HCT116 (cell line): ENCODE measurements at regions not wholly inside any gene's neighbourhood (a gene's known extent, or its start where the extent isn't known, plus 50 kb on each side); places are given as distances from the start of the nearest gene placed in this dataset.

Experiments
- ATAC-seq: fragments of 200-7000 bp; cut with Tn5 transposase; 2 replicates; pipeline ENCODE4 v1.9.1; 2020; ENCODE audit warnings: mild to moderate bottlenecking, moderate library complexity
- BruUV-seq: library from RNA; stranded (reverse); fragments of 400-500 nt; replicated peaks from 2 replicates; lab custom pipeline; 2021; lab: Mats Ljungman, UMichigan
- CTCF ChIA-PET: fragments of 300-600 bp; sonication (Branson Sonifier 250); formaldehyde crosslinking; loops from one replicate; lab custom pipeline; 2021; ENCODE audit warnings: antibody characterized with exemption; lab: Charles Lee
- POLR2A ChIA-PET: fragments of 300-600, 350-600 bp; sonication (Branson Sonifier 250); formaldehyde crosslinking; loops from one replicate; lab custom pipeline; 2021; ENCODE audit warnings: antibody characterized with exemption; lab: Charles Lee
- RAD21 ChIA-PET, 2 experiments: fragments of 300-600 bp; sonication (Branson Sonifier 250); formaldehyde crosslinking; loops; one replicate each; lab custom pipeline; 2023; ENCODE audit warnings: low total read pairs in 2 of 2; ENCODE audit not compliant: uncharacterized antibody in 2 of 2, unreplicated experiment in 2 of 2, low non-redundant PET in 1 of 2; lab: Charles Lee
- DNase-seq: peaks from one replicate; pipeline ENCODE4 v3.0.0-alpha.2; 2010; ENCODE audit warnings: low read depth, low spot score
- H2AFZ ChIP-seq: fragments of 200-600 bp; shearing (Covaris generic), sonication (generic); 2 replicates; pipeline ENCODE4 v1.6.1; 2017; ENCODE audit warnings: low read depth, mixed run types, mixed read lengths, antibody characterized with exemption, low read length; ENCODE audit not compliant: poor library complexity, severe bottlenecking
- H3K27ac ChIP-seq: 2 replicates; pipeline ENCODE4 v1.5.1; 2012; ENCODE audit warnings: low read depth, low read length
- H3K27me3 ChIP-seq: fragments of 200-600 bp; sonication (generic); 2 replicates; pipeline ENCODE4 v1.6.1; 2016; ENCODE audit warnings: mixed run types, low read length, mixed read lengths; ENCODE audit not compliant: insufficient read depth
- H3K36me3 ChIP-seq, 2 experiments: fragments of 200-500 bp in 1 of 2; fragments of 200-600 bp in 1 of 2; sonication (Bioruptor generic) in 1 of 2; sonication (generic) in 1 of 2; 2 replicates each; pipeline versions ENCODE4 v1.5.1 to v1.6.1; 2014 to 2016; ENCODE audit warnings: low read length in 2 of 2, inconsistent platforms in 1 of 2, mixed read lengths in 1 of 2, mixed run types in 1 of 2; ENCODE audit not compliant: insufficient read depth in 2 of 2, control insufficient read depth in 1 of 2
- H3K4me1 ChIP-seq, 2 experiments: fragments of 200-600 bp in 1 of 2; sonication (generic) in 1 of 2; 2 replicates each; pipeline versions ENCODE4 v1.5.1 to v1.6.1; 2012 to 2017; ENCODE audit warnings: low read length in 2 of 2, inconsistent platforms in 1 of 2, mild to moderate bottlenecking in 1 of 2, mixed read lengths in 1 of 2, mixed run types in 1 of 2, moderate library complexity in 1 of 2; ENCODE audit not compliant: insufficient read depth in 2 of 2, control insufficient read depth in 1 of 2
- H3K4me2 ChIP-seq: fragments of 200-600 bp; sonication (generic); 2 replicates; pipeline ENCODE4 v1.6.1; 2017; ENCODE audit warnings: mixed run types, low read length, mixed read lengths
- H3K4me3 ChIP-seq, 2 experiments: fragments of 200-600 bp in 1 of 2; sonication (generic) in 1 of 2; replicated peaks in 1 of 2; 2 replicates each; pipeline ENCODE4 v1.5.1; 2011 to 2016; ENCODE audit warnings: low read length in 2 of 2, control low read depth in 1 of 2, low read depth in 1 of 2, mild to moderate bottlenecking in 1 of 2, mixed read lengths in 1 of 2, mixed run types in 1 of 2
- H3K79me2 ChIP-seq: fragments of 200-600 bp; sonication (generic); 2 replicates; pipeline ENCODE4 v1.6.1; 2017; ENCODE audit warnings: mild to moderate bottlenecking, mixed run types, low read length, moderate library complexity, mixed read lengths; ENCODE audit not compliant: insufficient read depth
- H3K9ac ChIP-seq: fragments of 200-600 bp; sonication (generic); 2 replicates; pipeline ENCODE4 v1.6.1; 2016; ENCODE audit warnings: low read length, mixed read lengths
- H3K9me2 ChIP-seq: fragments of 200-600 bp; sonication (generic), shearing (Covaris generic); 2 replicates; pipeline ENCODE4 v1.6.1; 2017; ENCODE audit warnings: mixed run types, mild to moderate bottlenecking, moderate library complexity; ENCODE audit not compliant: insufficient read depth
- H3K9me3 ChIP-seq, 2 experiments: fragments of 200-500 bp in 1 of 2; fragments of 200-600 bp in 1 of 2; sonication (Bioruptor generic) in 1 of 2; sonication (generic) in 1 of 2; 2 replicates each; pipeline ENCODE4 v1.6.1; 2014 to 2017; ENCODE audit warnings: low read length in 2 of 2, mixed read lengths in 2 of 2, inconsistent platforms in 1 of 2, low read depth in 1 of 2, mild to moderate bottlenecking in 1 of 2, mixed run types in 1 of 2, moderate library complexity in 1 of 2; ENCODE audit not compliant: control insufficient read depth in 1 of 2, insufficient read depth in 1 of 2
- H4K20me1 ChIP-seq: fragments of 200-600 bp; sonication (generic), shearing (Covaris generic); 2 replicates; pipeline ENCODE4 v1.6.1; 2017; ENCODE audit warnings: mixed run types, mild to moderate bottlenecking, moderate library complexity; ENCODE audit not compliant: insufficient read depth
- CEBPB ChIP-seq: IDR thresholded peaks from 2 replicates; pipeline ENCODE4 v1.6.1; 2012; ENCODE audit warnings: low read depth
- ELF1 ChIP-seq: IDR thresholded peaks from 2 replicates; pipeline ENCODE4 v1.6.1; 2012; ENCODE audit warnings: low read depth, borderline replicate concordance
- EZH2phosphoT487 ChIP-seq: fragments of 200-600 bp; IDR thresholded peaks from 2 replicates; pipeline ENCODE4 v1.6.1; 2018; ENCODE audit warnings: antibody characterized with exemption, borderline replicate concordance
- RAD21 ChIP-seq: IDR thresholded peaks from 2 replicates; pipeline ENCODE4 v1.6.1; 2012; ENCODE audit warnings: low read depth, mild to moderate bottlenecking
- SRF ChIP-seq: IDR thresholded peaks from 2 replicates; pipeline ENCODE4 v1.6.1; 2012; ENCODE audit warnings: low read depth
- YY1 ChIP-seq: IDR thresholded peaks from 2 replicates; pipeline ENCODE4 v1.6.1; 2011; ENCODE audit warnings: low read length, low read depth, moderate library complexity, mild to moderate bottlenecking; ENCODE audit not compliant: insufficient replicate concordance; ENCODE audit errors: extremely low read depth
- ZFX ChIP-seq: fragments of 450-650 bp; IDR thresholded peaks from 2 replicates; pipeline ENCODE4 v1.6.1; 2017
- ZNF274 ChIP-seq: fragments of 200-500 bp; sonication (Bioruptor generic); IDR thresholded peaks from 2 replicates; pipeline ENCODE4 v1.6.1; 2014; ENCODE audit warnings: mild to moderate bottlenecking, low read depth, low read length, inconsistent platforms
- intact Hi-C: fragments of 100-400 bp; cut with micrococcal nuclease; formaldehyde crosslinking; loops from 2 replicates; pipeline ENCODE4 v1.10.0; 2022
- TF ChIP-seq, protein P1 (sequence below): IDR thresholded peaks from 2 replicates; pipeline ENCODE4 v1.6.1; 2012
- TF ChIP-seq, protein P2 (sequence below): IDR thresholded peaks from 2 replicates; pipeline ENCODE4 v1.6.1; 2011; ENCODE audit warnings: mild to moderate bottlenecking, low read length, moderate library complexity; ENCODE audit not compliant: insufficient replicate concordance; ENCODE audit errors: extremely low read depth
- TF ChIP-seq, protein P3 (sequence below): IDR thresholded peaks from 2 replicates; pipeline ENCODE4 v1.6.1; 2012
- TF ChIP-seq, protein P4 (sequence below), 3 experiments: fragments of 200-600 bp in 1 of 3; sonication (generic) in 1 of 3; IDR thresholded peaks in 2 of 3; conservative IDR thresholded peaks in 1 of 3; 2 replicates each; pipeline ENCODE4 v1.5.1; 2012 to 2017; ENCODE audit warnings: low read depth in 2 of 3, low read length in 2 of 3, antibody characterized with exemption in 1 of 3, borderline replicate concordance in 1 of 3, control low read depth in 1 of 3, mild to moderate bottlenecking in 1 of 3, mixed read lengths in 1 of 3, mixed run types in 1 of 3, moderate library complexity in 1 of 3; ENCODE audit not compliant: insufficient read depth in 1 of 3

DNA sequence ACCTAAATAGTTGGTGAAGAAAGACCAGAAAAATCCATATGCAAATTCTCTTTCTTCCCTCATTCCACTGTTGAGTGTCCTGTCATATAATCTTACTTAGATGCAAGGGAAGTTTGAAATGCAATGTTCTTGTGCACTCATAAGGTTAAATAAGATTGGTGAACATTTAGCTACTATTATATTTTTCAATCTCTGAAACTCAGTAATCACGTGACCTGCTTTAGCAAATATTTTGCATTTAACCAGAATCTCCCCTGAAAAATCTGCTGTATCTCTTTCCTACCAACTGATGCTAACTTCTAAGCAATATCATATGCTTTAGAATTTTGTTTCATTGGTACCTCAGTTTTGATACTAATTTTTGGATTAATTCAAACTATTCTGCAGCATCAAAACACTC, 533.2 kb downstream of the RIT2 start:
- Histone ChIP-seq H3K9me3 (peaks cover 8% of the 10 kb centered on the region in 2 experiments; a peak in 3 of 4 replicates), H3K27ac (no peak overlapping the region), H3K79me2 (no peaks in the 10 kb centered on the region), H3K9ac (no peak overlapping the region), H3K4me1 (no peaks in the 10 kb centered on the region), H2AFZ (no peak overlapping the region), H3K4me3 (no peak overlapping the region), H3K9me2 (no peaks in the 10 kb centered on the region), H3K36me3 (no peaks in the 10 kb centered on the region), H4K20me1 (no peaks in the 10 kb centered on the region), H3K4me2 (no peak overlapping the region)
- POLR2A ChIA-PET, result no interaction called here
- no peak for ATAC-seq
- RAD21 ChIA-PET, result no interaction called here
- no TSS peak for BruUV-seq
- intact Hi-C loops, result no loop called here
- TF ChIP-seq YY1, result no peak
- TF ChIP-seq, protein P1, sequence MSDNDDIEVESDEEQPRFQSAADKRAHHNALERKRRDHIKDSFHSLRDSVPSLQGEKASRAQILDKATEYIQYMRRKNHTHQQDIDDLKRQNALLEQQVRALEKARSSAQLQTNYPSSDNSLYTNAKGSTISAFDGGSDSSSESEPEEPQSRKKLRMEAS, result no peak
- no peak for TF ChIP-seq ZNF274
- no peak for TF ChIP-seq ZFX
- TF ChIP-seq EZH2phosphoT487, result no peak
- TF ChIP-seq, protein P2, sequence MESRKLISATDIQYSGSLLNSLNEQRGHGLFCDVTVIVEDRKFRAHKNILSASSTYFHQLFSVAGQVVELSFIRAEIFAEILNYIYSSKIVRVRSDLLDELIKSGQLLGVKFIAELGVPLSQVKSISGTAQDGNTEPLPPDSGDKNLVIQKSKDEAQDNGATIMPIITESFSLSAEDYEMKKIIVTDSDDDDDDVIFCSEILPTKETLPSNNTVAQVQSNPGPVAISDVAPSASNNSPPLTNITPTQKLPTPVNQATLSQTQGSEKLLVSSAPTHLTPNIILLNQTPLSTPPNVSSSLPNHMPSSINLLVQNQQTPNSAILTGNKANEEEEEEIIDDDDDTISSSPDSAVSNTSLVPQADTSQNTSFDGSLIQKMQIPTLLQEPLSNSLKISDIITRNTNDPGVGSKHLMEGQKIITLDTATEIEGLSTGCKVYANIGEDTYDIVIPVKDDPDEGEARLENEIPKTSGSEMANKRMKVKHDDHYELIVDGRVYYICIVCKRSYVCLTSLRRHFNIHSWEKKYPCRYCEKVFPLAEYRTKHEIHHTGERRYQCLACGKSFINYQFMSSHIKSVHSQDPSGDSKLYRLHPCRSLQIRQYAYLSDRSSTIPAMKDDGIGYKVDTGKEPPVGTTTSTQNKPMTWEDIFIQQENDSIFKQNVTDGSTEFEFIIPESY, result no peak
- no peak for TF ChIP-seq CEBPB
- TF ChIP-seq, protein P3, sequence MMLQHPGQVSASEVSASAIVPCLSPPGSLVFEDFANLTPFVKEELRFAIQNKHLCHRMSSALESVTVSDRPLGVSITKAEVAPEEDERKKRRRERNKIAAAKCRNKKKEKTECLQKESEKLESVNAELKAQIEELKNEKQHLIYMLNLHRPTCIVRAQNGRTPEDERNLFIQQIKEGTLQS, result no peak
- no peak for TF ChIP-seq ELF1
- TF ChIP-seq RAD21, result no peak
- no peak for TF ChIP-seq SRF
- TF ChIP-seq, protein P4, sequence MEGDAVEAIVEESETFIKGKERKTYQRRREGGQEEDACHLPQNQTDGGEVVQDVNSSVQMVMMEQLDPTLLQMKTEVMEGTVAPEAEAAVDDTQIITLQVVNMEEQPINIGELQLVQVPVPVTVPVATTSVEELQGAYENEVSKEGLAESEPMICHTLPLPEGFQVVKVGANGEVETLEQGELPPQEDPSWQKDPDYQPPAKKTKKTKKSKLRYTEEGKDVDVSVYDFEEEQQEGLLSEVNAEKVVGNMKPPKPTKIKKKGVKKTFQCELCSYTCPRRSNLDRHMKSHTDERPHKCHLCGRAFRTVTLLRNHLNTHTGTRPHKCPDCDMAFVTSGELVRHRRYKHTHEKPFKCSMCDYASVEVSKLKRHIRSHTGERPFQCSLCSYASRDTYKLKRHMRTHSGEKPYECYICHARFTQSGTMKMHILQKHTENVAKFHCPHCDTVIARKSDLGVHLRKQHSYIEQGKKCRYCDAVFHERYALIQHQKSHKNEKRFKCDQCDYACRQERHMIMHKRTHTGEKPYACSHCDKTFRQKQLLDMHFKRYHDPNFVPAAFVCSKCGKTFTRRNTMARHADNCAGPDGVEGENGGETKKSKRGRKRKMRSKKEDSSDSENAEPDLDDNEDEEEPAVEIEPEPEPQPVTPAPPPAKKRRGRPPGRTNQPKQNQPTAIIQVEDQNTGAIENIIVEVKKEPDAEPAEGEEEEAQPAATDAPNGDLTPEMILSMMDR (IDR thresholded peaks at IDR 0.05 in 2 of 3, conservative IDR thresholded peaks at IDR 0.05 in 1 of 3; ENCODE audit: borderline replicate concordance in 1 of 3, insufficient read depth in 1 of 3, low read depth in 2 of 3, low read length in 2 of 3), result no peak
- TF ChIP-seq, all 23 proteins: peak for 0
- no peaks in the 10 kb centered on the region for H3K27me3 ChIP-seq
- DNase-seq, result no peak
- CTCF ChIA-PET, result no interaction called here
